Keratinocyte (primary cell): ENCODE measurements at regions not wholly inside any gene's neighbourhood (a gene's known extent, or its start where the extent isn't known, plus 50 kb on each side); places are given as distances from the start of the nearest gene placed in this dataset.

Experiments used
- DNase-seq: peaks from one replicate; pipeline ENCODE4 v3.0.0-alpha.2; 2011; ENCODE audit warnings: low read depth, missing footprints, low spot score
- FAIRE-seq: peaks from 2 replicates; lab custom pipeline; 2011; peaks lifted over from hg19 to GRCh38; lab: Jason Lieb, UNC
- H2AFZ ChIP-seq: 2 replicates; pipeline ENCODE4 v1.6.0; 2012; ENCODE audit warnings: low read length, control low read depth, inconsistent platforms; ENCODE audit not compliant: control insufficient read depth
- H3K27ac ChIP-seq: 2 replicates; pipeline ENCODE4 v1.5.1; 2011; ENCODE audit warnings: low read length; ENCODE audit not compliant: control insufficient read depth, insufficient read depth
- H3K27me3 ChIP-seq: 3 replicates; pipeline ENCODE4 v1.6.0; 2011; ENCODE audit warnings: low read length; ENCODE audit not compliant: control insufficient read depth, insufficient read depth; ENCODE audit errors: extremely low read depth
- H3K36me3 ChIP-seq, 2 experiments: 2 replicates in 1 of 2; 3 replicates in 1 of 2; pipeline ENCODE4 v1.5.1; 2011; ENCODE audit warnings: low read length in 2 of 2, mild to moderate bottlenecking in 1 of 2; ENCODE audit not compliant: control insufficient read depth in 2 of 2, insufficient read depth in 2 of 2; ENCODE audit errors: extremely low read depth in 1 of 2
- H3K4me1 ChIP-seq: 3 replicates; pipeline ENCODE4 v1.5.1; 2011; ENCODE audit warnings: low read length; ENCODE audit not compliant: control insufficient read depth, insufficient read depth; ENCODE audit errors: extremely low read depth
- H3K4me2 ChIP-seq: 3 replicates; pipeline ENCODE4 v1.6.0; 2011; ENCODE audit warnings: low read depth, low read length; ENCODE audit not compliant: control insufficient read depth, insufficient read depth; ENCODE audit errors: extremely low read depth
- H3K4me3 ChIP-seq, 3 experiments: fragments of 200-600 bp in 1 of 3; sonication (generic) in 1 of 3; 2 replicates in 2 of 3; 3 replicates in 1 of 3; pipeline ENCODE4 v1.5.1; 2011 to 2016; ENCODE audit warnings: low read length in 3 of 3, mild to moderate bottlenecking in 3 of 3, control low read depth in 2 of 3, inconsistent platforms in 1 of 3, low read depth in 1 of 3, mixed read lengths in 1 of 3, mixed run types in 1 of 3, moderate library complexity in 1 of 3; ENCODE audit not compliant: control insufficient read depth in 2 of 3, insufficient read depth in 2 of 3; ENCODE audit errors: extremely low read depth in 1 of 3
- H3K79me2 ChIP-seq: 2 replicates; pipeline ENCODE4 v1.6.0; 2012; ENCODE audit warnings: low read length; ENCODE audit not compliant: control insufficient read depth, insufficient read depth
- H3K9ac ChIP-seq: 3 replicates; pipeline ENCODE4 v1.6.0; 2011; ENCODE audit warnings: low read length; ENCODE audit not compliant: control insufficient read depth, insufficient read depth; ENCODE audit errors: extremely low read depth
- H3K9me1 ChIP-seq: 3 replicates; pipeline ENCODE4 v1.6.0; 2011; ENCODE audit warnings: low read length; ENCODE audit not compliant: control insufficient read depth, insufficient read depth; ENCODE audit errors: extremely low read depth
- H3K9me3 ChIP-seq: 2 replicates; pipeline ENCODE4 v1.5.1; 2012; ENCODE audit warnings: low read depth, low read length; ENCODE audit not compliant: control insufficient read depth
- H4K20me1 ChIP-seq: 3 replicates; pipeline ENCODE4 v1.6.0; 2011; ENCODE audit warnings: low read length; ENCODE audit not compliant: control insufficient read depth, insufficient read depth; ENCODE audit errors: extremely low read depth
- EZH2 ChIP-seq: IDR thresholded peaks from one replicate; pipeline ENCODE4 v1.6.1; 2012; ENCODE audit warnings: inconsistent platforms, mild to moderate bottlenecking, low read length, moderate library complexity
- dilution Hi-C: fragments of 300-500 bp; cut with MboI; formaldehyde crosslinking; loops from one replicate; pipeline ENCODE4 v1.7.0; 2020; ENCODE audit warnings: low sequenced_read_pairs; ENCODE audit not compliant: extremely low pct_ligation_motif_present
- TF ChIP-seq, protein P1 (sequence below), 3 experiments: IDR thresholded peaks in 1 of 3; conservative IDR thresholded peaks in 1 of 3; optimal IDR thresholded peaks in 1 of 3; 2 replicates in 2 of 3; 3 replicates in 1 of 3; pipeline versions ENCODE3 to v1.5.1; 2011; ENCODE audit warnings: low read length in 3 of 3, mild to moderate bottlenecking in 3 of 3, moderate library complexity in 2 of 3, control low read depth in 1 of 3, inconsistent platforms in 1 of 3; ENCODE audit not compliant: insufficient read depth in 2 of 3; ENCODE audit errors: extremely low read depth in 1 of 3

DNA sequence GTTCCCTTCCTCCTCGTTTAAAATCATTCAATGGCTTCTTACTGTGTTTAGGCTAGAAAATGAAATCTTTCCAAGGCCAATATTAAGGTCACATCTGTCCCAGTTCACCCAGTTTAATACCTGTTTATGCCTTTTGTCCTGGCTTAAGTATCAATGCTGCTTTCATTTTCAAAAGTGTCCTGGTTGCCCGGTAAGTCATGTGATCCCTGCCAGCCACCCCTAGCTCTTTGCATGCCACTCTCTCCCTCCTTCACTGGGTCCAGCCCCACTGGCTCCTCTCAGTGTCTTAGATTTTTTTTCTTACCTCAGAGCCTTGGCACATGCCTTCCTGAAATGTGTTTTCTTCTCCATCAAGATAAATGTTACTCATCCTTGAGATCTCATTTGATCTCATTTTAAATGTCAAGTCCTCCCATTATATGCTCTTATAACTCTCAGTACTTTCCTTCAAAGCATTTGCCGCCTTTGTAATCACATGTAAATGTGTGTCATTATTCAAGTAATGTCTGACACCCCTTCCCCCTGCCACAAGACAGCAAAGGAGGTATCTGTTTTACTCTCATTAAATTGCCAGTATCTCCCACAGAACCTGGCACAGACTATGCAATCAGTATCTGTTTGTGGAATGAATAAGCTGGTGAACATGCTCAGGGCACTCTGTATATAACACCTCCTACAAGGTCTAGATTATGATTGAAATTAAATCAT lies 472.5 kb upstream of the RPS6KA3 start:
- Histone ChIP-seq H3K9me1 (no peaks in the 10 kb centered on the region), H3K9ac (no peak overlapping the region), H2AFZ (no peak overlapping the region), H3K27ac (no peak overlapping the region), H3K4me1 (no peaks in the 10 kb centered on the region), H3K4me3 (no peak overlapping the region), H3K79me2 (no peaks in the 10 kb centered on the region), H3K4me2 (no peak overlapping the region), H4K20me1 (no peaks in the 10 kb centered on the region), H3K27me3 (no peaks in the 10 kb centered on the region), H3K36me3 (no peaks in the 10 kb centered on the region), H3K9me3 (no peaks in the 10 kb centered on the region)
- no peak for TF ChIP-seq EZH2
- TF ChIP-seq, protein P1, sequence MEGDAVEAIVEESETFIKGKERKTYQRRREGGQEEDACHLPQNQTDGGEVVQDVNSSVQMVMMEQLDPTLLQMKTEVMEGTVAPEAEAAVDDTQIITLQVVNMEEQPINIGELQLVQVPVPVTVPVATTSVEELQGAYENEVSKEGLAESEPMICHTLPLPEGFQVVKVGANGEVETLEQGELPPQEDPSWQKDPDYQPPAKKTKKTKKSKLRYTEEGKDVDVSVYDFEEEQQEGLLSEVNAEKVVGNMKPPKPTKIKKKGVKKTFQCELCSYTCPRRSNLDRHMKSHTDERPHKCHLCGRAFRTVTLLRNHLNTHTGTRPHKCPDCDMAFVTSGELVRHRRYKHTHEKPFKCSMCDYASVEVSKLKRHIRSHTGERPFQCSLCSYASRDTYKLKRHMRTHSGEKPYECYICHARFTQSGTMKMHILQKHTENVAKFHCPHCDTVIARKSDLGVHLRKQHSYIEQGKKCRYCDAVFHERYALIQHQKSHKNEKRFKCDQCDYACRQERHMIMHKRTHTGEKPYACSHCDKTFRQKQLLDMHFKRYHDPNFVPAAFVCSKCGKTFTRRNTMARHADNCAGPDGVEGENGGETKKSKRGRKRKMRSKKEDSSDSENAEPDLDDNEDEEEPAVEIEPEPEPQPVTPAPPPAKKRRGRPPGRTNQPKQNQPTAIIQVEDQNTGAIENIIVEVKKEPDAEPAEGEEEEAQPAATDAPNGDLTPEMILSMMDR (optimal IDR thresholded peaks at IDR 0.05 in 1 of 3, IDR thresholded peaks at IDR 0.05 in 1 of 3, conservative IDR thresholded peaks at IDR 0.05 in 1 of 3; ENCODE audit: extremely low read depth in 1 of 3, insufficient read depth in 2 of 3, low read length in 3 of 3), result no peak
- dilution Hi-C loops, result no loop called here
- no peak for FAIRE-seq
- no peak for DNase-seq

DNA sequence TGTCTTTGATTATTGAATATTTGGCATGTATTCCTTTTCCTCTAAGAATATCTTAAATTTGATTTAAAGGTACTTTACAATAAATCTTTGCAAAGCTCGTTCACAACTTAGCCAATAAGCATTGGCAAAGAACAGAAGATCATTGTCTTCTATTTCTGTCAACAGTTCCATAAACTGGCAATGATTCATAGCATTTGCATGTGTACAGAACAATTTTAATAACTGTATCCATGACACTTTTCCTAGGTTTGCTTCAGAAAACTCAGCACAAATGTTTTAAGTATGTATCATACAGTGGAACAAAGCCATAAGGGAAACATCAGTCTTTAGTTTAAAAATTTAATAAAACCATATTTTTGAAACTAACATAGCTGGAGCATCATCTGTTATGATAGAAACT lies 462.7 kb upstream of the RPS6KA3 start:
- no peaks in the 10 kb centered on the region for H3K9me1 ChIP-seq
- DNase-seq, result no peak
- FAIRE-seq, result no peak
- TF ChIP-seq, protein P1 (optimal IDR thresholded peaks at IDR 0.05 in 1 of 3, IDR thresholded peaks at IDR 0.05 in 1 of 3, conservative IDR thresholded peaks at IDR 0.05 in 1 of 3; ENCODE audit: extremely low read depth in 1 of 3, insufficient read depth in 2 of 3, low read length in 3 of 3), result no peak
- TF ChIP-seq EZH2, result no peak
- H3K36me3 ChIP-seq, result no peaks in the 10 kb centered on the region
- H3K27me3 ChIP-seq, result no peaks in the 10 kb centered on the region
- no peak overlapping the region for H3K4me2 ChIP-seq
- H3K9me3 ChIP-seq, result no peaks in the 10 kb centered on the region
- H3K27ac ChIP-seq, result no peak overlapping the region
- no peaks in the 10 kb centered on the region for H4K20me1 ChIP-seq
- no peaks in the 10 kb centered on the region for H3K79me2 ChIP-seq
- H3K4me1 ChIP-seq, result no peaks in the 10 kb centered on the region
- no peak overlapping the region for H3K4me3 ChIP-seq
- no peak overlapping the region for H3K9ac ChIP-seq
- no peak overlapping the region for H2AFZ ChIP-seq
- dilution Hi-C loops, result no loop called here
